HG02763 (cell line): ENCODE measurements at regions not wholly inside any gene's neighbourhood (a gene's known extent, or its start where the extent isn't known, plus 50 kb on each side); places are given as distances from the start of the nearest gene placed in this dataset.
A peak's percentile ranks its signal among the peaks of the same experiment; 100 is the strongest.
"Not testable (repeated sequence)": the region's sequence is repeated elsewhere in the genome, so short reads cannot be mapped to it uniquely, and the experiment has no call there.

ENCODE experiments used
- ATAC-seq: cut with Tn5 transposase; IDR thresholded peaks from one replicate; pipeline ENCODE4 v1.9.1; 2021; ENCODE audit warnings: mild to moderate bottlenecking, moderate library complexity; ENCODE audit not compliant: unreplicated experiment

GRCh38 chr2:209141818-209142217 is 282.0 kb upstream of the MAP2 start:
- ATAC-seq: no peak

DNA sequence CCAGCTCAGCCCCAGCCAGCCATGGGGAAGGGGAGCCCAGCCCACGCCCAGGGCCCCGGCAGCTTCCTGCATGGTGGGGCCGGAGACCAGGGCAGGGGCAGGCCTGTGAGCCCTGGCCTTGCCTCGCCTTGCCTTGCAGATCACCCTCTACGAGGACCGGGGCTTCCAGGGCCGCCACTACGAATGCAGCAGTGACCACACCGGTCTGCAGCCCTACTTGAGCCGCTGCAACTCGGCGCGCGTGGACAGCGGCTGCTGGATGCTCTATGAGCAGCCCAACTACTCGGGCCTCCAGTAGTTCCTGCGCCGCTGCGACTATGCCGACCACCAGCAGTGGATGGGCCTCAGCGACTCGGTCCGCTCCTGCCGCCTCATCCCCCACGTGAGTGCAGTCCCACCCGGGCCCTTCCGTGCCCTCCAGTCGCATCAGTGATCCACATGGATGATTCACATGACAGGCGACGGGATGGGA is 278.6 kb upstream of the MAP2 start:
- ATAC-seq: not testable (repeated sequence)

DNA sequence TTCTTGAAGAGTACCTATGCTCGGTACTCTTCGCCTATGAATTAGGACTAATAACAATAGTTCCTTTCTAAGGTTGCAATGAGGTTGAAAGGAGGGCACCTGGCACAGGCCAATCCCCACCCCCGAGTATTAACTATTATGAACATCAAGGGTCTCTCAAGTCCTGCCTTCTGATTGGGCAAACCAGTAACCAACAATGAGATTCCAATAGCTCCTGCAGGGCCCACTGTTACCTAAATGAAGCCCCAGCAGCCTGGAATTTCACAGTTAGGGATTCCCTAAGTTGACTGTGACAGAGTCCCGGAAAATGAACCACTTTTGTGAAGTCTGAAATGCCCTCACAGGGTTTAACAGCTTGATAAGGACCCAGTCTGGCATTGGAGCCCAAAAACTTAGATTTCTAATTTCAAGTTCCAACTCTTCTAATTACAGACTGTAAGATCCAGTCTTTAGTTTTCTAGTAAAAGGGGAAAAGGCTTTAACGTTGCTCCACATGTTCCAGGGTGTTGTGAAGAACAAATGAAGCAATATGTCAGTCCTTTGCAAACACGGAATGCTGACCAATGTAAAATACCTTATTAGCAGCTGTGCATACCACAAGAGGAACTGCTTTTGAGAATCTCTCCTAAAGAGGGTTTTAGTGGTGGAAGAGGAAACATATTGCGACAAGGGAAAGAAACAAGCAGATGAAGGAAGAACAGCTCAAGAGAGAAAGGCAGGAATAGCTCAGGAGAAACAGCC is 277.7 kb upstream of the MAP2 start:
- no peak for ATAC-seq

- ATAC-seq: no peak
These were observed 277.0 kb upstream of the MAP2 start for GRCh38 chr2:209146682-209147320.

DNA sequence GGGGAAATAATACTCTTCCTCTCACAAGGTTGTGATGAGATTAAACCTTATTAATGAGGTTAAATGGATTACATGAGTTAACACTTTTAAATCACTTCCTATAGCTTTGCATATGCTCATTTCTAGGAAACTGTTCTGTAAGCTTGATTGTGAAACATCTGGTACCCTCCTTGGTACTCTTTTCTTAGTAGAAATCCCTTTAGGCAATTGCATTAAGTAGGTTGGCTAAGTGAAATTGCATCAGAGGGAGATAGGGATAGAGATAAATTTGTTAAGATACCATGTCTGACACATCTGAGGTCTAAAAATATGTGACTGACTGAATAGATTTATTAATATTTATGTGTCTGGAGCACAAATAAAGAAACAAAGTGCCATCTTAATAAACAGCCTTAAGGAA is 275.9 kb upstream of the MAP2 start:
- ATAC-seq: no peak

DNA sequence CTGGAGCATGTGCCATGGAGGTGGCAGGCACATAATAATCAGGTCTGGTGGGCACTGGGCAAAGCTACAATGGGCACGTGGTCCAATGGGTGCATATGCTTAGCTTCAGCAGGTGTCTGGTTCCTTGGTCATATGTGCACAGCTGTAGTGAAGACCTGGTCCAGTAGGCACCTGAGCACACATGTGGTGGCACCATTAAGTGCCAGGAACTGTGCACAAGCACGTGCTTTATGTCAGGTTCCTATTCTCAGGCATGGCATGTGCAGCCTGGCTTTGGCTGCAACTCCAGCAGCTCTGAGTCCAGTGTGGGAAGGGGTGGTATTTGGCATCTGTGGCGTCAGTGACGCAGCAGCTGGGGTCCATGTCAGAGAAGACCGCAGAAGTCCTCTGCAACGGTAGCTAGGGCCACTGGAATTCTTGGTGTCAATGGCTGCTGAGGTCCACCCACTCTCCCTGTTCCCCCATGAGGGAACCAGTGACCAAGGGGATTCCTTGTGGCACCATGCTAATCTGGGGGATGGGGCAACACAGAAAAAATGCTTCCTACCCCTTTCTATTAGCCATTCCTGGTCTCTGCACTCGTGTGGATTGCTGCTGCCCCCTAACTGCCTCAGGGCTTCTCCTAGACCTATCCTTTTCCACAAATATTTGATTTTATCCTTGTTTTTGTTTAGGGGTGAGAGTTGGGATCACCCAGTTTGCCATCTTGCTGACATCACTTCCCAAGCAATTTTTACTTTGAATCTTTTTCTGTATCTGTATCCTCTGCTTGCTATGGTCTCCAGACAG is 262.9 kb upstream of the MAP2 start:
- ATAC-seq: no peak

DNA sequence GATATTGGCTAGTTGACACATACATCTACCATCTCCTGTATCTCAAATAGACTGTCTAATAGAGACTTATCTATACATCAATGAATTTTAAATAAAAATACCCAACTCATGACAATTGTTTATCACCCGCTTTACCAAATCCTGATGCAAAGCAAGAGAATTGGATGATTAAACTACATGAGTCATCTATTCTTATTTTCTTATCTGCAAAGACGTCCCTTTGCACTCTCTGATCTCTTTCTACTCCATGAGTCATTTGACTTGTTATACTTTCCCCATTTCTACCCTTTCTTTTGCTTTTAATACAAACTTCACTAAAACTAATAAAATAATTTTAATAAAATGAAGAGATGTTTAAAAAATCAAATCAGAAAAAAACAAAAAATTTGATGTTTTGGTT is 261.7 kb upstream of the MAP2 start:
- no peak for ATAC-seq

DNA sequence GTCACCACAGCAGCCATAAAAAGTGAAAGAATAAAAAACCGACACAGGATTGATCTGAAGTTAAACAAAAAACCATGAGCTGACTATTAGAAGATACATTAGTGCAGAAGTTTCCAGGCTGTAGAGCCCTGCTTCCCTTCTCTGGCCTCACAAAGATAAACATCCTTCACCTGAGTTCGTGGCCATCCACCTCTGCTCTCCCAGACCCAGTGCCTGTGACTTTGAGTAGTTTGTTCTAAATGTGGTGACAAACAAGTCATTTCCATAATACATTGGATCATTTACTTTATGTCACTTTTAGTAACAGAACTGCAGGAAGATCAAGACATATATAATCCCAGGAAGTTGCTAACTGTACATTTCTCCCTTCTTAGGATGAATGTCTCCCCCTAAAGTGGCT is 241.9 kb upstream of the MAP2 start:
- no peak for ATAC-seq

- ATAC-seq: not testable (repeated sequence)
These were observed 237.0 kb upstream of the MAP2 start for GRCh38 chr2:209186886-209187285.

DNA sequence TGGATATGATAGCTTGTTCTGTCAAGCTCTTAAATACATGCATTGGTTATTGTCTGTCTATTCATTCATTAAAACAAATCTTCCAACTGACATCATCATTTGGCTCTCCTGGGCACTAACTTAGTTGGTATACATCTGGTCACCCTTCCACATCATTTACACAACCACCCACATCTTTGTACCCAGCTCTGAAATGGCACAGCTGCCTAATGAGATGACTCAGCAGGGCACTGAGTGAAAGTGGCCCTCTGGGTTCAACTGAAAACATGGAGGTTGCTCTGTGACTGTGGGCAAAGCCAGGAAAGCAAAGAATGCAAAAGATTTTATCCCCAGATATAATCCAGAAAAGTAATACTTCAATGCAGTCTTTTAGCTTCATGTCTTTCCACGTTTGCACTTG is 234.0 kb upstream of the MAP2 start:
- no peak for ATAC-seq

GRCh38 chr2:209191139-209191538 is 232.7 kb upstream of the MAP2 start:
- ATAC-seq: no peak

DNA sequence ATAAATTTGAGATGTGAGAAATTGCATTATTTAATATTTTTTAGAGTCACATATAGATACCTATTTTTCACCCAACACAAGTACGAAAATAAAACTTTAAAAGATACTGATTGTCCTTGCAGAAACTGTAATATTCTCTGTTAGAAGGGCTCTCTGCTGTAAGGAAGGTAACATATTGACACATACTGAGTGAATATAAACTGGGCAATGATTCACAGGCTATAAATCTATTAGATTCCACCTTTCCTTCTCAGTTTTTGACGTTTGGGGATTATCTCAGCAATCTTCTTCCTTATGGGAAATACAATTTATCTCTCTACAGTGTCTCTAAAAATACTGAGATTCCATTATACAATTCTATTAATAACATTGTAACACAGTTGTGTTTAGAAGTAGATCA is 229.1 kb upstream of the MAP2 start:
- no peak for ATAC-seq

DNA sequence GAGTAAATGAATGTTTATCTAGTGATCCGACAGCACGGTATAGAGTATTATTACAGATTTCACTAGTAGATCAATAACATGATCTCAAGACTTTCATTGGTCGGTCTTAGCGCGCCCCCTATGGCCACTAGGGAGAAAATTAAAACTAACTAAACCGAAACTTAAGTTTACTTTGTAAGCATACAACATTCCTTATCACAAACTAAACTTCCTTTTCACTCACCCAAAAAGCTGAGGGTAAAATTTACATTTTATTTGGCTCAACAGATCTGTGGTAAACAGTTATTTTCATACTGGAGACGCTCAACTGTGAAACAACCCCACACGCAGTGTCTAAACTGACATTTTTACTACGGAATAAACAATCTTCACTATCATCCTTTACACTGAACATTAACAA is 215.6 kb upstream of the MAP2 start:
- ATAC-seq: peak; percentile 61

DNA sequence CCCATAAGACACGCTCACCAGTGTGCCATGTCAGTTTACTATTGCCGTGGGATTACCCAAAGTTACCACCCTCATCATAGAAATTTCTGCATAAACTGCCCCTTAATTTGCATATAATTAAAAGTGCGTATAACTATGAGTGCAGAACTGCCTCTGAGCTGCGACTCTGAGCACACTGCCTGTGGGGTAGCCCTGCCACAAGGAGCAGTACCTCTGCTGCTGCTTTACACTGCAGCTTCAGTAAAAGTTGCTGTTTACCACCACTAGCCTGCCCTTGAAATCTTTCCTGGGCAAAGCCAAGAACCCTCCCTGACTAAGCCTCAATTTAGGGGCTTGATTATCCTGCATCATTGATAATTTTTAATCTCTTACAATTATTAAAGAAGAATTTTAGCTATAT is 213.9 kb upstream of the MAP2 start:
- no peak for ATAC-seq

DNA sequence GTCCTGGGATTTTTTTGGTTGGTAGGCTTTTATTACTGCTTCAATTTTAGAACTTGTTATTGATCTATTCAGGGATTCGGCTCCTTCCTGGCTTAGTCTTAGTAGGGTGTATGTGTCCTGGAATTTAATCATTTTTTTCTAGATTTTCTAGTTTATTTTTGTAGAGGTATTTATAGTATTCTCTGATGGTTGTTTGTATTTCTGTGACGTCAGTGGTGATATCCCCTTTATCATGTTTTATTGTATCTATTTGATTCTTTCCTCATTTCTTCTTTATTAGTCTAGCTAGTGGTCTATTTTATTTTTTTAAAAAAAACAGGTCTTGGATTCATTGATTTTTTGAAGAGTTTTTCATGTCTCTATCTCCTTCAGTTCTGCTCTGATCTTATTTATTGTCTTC is 193.3 kb upstream of the MAP2 start:
- ATAC-seq: no peak

DNA sequence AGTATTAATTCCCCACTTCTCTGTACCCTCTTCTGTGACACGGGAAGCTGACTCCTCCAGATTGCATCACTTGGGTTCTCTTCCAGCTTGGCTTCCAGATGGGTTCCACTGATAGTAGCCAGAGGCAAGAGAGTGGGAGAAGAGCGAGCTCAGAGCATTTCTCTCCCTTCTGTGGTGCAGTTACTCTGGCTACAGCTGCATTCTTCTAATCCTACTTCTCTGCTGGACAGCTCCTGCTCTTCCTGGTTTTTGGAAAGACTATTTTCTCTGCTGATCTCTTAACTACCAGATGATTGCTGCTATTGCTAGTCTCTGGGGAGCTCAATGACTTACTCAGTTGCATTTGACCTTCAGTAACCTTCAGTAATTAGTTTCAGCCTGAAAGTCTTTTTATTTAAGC is 187.5 kb upstream of the MAP2 start:
- ATAC-seq: no peak

DNA sequence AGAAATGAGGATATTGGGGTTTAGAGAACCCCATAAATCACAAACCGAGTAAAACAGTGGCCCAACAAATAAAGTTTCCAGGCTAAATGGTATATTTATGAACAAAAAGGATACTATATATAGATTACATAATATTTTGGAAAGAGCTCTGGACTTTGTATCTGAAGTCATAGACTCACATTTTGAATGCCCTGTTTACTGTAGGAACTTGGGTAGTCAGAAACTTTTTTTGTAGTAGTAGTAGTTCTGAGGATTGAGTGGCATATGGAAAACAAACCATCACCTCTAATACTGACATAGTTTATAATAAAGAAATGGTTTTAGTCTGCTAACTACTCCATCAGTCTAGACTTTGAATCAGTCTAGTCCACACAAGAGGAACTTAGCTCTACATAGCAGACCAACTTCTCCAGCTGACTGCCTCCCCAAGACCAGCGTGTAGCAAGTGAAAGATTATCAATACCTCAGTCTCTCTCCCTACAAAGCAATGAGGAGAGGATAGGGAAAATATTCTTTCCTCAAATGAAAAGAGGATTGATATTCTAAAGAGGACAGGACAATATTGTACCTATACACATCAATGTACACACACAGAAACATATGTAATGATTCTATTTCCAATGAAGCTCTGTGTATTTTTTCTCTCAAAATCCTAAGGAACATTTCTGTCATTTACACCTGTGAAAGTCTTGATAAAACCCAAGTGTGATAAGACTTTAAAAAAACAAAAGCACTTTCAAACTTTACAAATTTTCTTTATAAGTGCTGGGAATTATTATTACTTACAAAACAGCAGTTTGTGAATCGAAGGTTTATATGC is 184.9 kb upstream of the MAP2 start:
- ATAC-seq: no peak

DNA sequence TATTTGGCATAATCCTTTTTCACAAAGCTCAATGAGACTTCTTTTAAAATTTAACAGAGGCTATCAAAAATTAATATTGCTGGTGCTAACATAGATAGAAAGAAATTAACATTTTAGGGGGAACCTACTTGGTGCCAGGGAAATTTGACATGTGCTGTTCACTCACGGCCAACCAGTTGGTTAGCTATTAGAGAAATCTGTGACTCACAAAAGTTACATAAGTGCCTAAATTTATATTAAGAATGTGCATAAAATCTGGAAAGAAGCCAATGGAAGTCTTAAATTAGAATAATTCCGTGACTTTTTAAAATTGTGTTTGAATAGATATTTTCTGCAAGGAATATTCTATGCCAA is 184.3 kb upstream of the MAP2 start:
- ATAC-seq: no peak

- no peak for ATAC-seq
These were observed 183.6 kb upstream of the MAP2 start for GRCh38 chr2:209240204-209240603.

- no peak for ATAC-seq
These were observed 170.3 kb upstream of the MAP2 start for GRCh38 chr2:209253544-209253943.

DNA sequence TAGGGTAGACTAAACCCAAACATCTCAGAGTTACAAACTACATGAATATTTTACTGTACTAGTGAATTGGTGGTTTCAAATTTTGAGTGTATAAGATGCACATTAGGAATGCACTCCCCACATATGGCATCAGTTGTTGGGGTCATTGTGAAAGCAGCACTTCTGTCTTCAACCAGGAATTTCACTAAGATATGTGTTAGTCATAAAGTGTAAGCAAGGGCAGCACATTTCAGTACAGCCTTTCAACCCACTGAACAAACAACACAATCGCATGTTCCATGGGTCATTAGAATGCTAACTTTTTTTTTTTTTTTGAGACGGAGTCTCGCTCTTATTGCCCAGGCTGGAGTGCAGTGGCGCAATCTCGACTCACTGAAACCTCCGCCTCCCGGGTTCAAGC is 164.1 kb upstream of the MAP2 start:
- ATAC-seq: no peak
